Activated CD8-positive, alpha-beta memory T cell treated with anti-CD3 and anti-CD28 coated beads, Interleukin-2, amount 10 ng/mL, durations not matched to agents 7 days and 5 days (primary cell): ENCODE measurements at regions not wholly inside any gene's neighbourhood (a gene's known extent, or its start where the extent isn't known, plus 50 kb on each side); places are given as distances from the start of the nearest gene placed in this dataset.
"Not testable (repeated sequence)": the region's sequence is repeated elsewhere in the genome, so short reads cannot be mapped to it uniquely, and the experiment has no call there.

Experiments
- ATAC-seq: fragments of 150-1000 bp; cut with Tn5 transposase; one replicate; pipeline ENCODE4 v1.10.0; 2021; ENCODE audit warnings: moderate library complexity
- CTCF ChIA-PET: fragments of 350-600 bp; sonication (Branson Sonifier 250); formaldehyde crosslinking; loops from one replicate; lab custom pipeline; 2021; ENCODE audit warnings: antibody characterized with exemption; lab: Charles Lee
- DNase-seq: peaks from one replicate; pipeline ENCODE4 v3.0.0-alpha.2; 2020
- H3K27ac Mint-ChIP-seq: one replicate; pipeline ENCODE4 v1.8.0; 2021; ENCODE audit warnings: mild to moderate bottlenecking, mixed read lengths
- H3K27me3 Mint-ChIP-seq: one replicate; pipeline ENCODE4 v1.8.0; 2021; ENCODE audit warnings: mixed read lengths
- H3K36me3 Mint-ChIP-seq: one replicate; pipeline ENCODE4 v1.8.0; 2021; ENCODE audit warnings: mild to moderate bottlenecking, mixed read lengths
- H3K4me1 Mint-ChIP-seq: one replicate; pipeline ENCODE4 v1.8.0; 2021; ENCODE audit warnings: mixed read lengths
- H3K4me3 Mint-ChIP-seq: one replicate; pipeline ENCODE4 v1.8.0; 2021; ENCODE audit warnings: mild to moderate bottlenecking, moderate library complexity, mixed read lengths
- H3K9me3 Mint-ChIP-seq: one replicate; pipeline ENCODE4 v1.8.0; 2022; ENCODE audit warnings: low read depth, mixed read lengths

GRCh38 chrX:130524476-130525194 lies 122.8 kb downstream of the RBMX2 start:
- ATAC-seq (no peak), DNase-seq (no peak)
- H3K4me1 Mint-ChIP-seq = no peaks in the 10 kb centered on the region
- CTCF ChIA-PET = no interaction called here
- no peak overlapping the region for H3K27ac Mint-ChIP-seq
- H3K4me3 Mint-ChIP-seq = no peak overlapping the region
- peaks cover 3% of the 10 kb centered on the region for H3K27me3 Mint-ChIP-seq
- H3K9me3 Mint-ChIP-seq = no peaks in the 10 kb centered on the region
- H3K36me3 Mint-ChIP-seq = no peaks in the 10 kb centered on the region

- H3K27me3 Mint-ChIP-seq = peaks cover 4% of the 10 kb centered on the region
- H3K27ac Mint-ChIP-seq = no peak overlapping the region
- ATAC-seq (no peak), DNase-seq (no peak)
- CTCF ChIA-PET = no interaction called here
- H3K4me1 Mint-ChIP-seq = no peaks in the 10 kb centered on the region
- H3K4me3 Mint-ChIP-seq = no peak overlapping the region
- no peaks in the 10 kb centered on the region for H3K9me3 Mint-ChIP-seq
- no peaks in the 10 kb centered on the region for H3K36me3 Mint-ChIP-seq
Measured at GRCh38 chrX:130529531-130529930, 127.7 kb downstream of the RBMX2 start.

- no peak overlapping the region for H3K4me3 Mint-ChIP-seq
- CTCF ChIA-PET = no interaction called here
- no peak overlapping the region for H3K27ac Mint-ChIP-seq
- H3K4me1 Mint-ChIP-seq = no peaks in the 10 kb centered on the region
- DNase-seq (no peak), ATAC-seq (no peak)
- peaks cover 8% of the 10 kb centered on the region for H3K27me3 Mint-ChIP-seq
- H3K36me3 Mint-ChIP-seq = no peaks in the 10 kb centered on the region
- no peaks in the 10 kb centered on the region for H3K9me3 Mint-ChIP-seq
Measured at GRCh38 chrX:130531066-130531465, 129.3 kb downstream of the RBMX2 start.

- ATAC-seq (no peak), DNase-seq (peak; percentile 55)
- no peaks in the 10 kb centered on the region for H3K9me3 Mint-ChIP-seq
- CTCF ChIA-PET = interaction anchor here (1.0 to 3.8 kb wide), 2 partner anchors 9 to 377 kb away, joined by 4 to 19 read pairs; no protein-coding TSS in a partner anchor
- H3K4me3 Mint-ChIP-seq = no peak overlapping the region
- H3K27me3 Mint-ChIP-seq = peaks cover 11% of the 10 kb centered on the region
- no peaks in the 10 kb centered on the region for H3K4me1 Mint-ChIP-seq
- no peak overlapping the region for H3K27ac Mint-ChIP-seq
- no peaks in the 10 kb centered on the region for H3K36me3 Mint-ChIP-seq
Measured at GRCh38 chrX:130539721-130540321, 138.0 kb downstream of the RBMX2 start.

GRCh38 chrX:130543603-130544325 lies 142.0 kb downstream of the RBMX2 start:
- DNase-seq = no peak
- no peaks in the 10 kb centered on the region for H3K4me1 Mint-ChIP-seq
- H3K27me3 Mint-ChIP-seq = no peaks in the 10 kb centered on the region
- no peaks in the 10 kb centered on the region for H3K9me3 Mint-ChIP-seq
- H3K4me3 Mint-ChIP-seq = no peak overlapping the region
- no peak overlapping the region for H3K27ac Mint-ChIP-seq
- no peak for ATAC-seq
- CTCF ChIA-PET = no interaction called here
- no peaks in the 10 kb centered on the region for H3K36me3 Mint-ChIP-seq

GRCh38 chrX:130545796-130546195 lies 144.0 kb downstream of the RBMX2 start:
- CTCF ChIA-PET = no interaction called here
- H3K4me3 Mint-ChIP-seq = no peak overlapping the region

GRCh38 chrX:130549382-130549781 lies 147.6 kb downstream of the RBMX2 start:
- not testable (repeated sequence) for H3K4me3 Mint-ChIP-seq, ATAC-seq, H3K36me3 Mint-ChIP-seq, H3K27ac Mint-ChIP-seq, H3K9me3 Mint-ChIP-seq, DNase-seq, H3K4me1 Mint-ChIP-seq
- H3K27me3 Mint-ChIP-seq = peaks cover 22% of the 10 kb centered on the region
- CTCF ChIA-PET = interaction anchor here (0.6 kb wide), 1 partner anchor 26 kb away, joined by 4 read pairs; no protein-coding TSS in a partner anchor

More at GRCh38 chrX:130545796-130546195, 144.0 kb downstream of the RBMX2 start:
- ATAC-seq (no peak), DNase-seq (no peak)
- no peaks in the 10 kb centered on the region for H3K9me3 Mint-ChIP-seq
- no peaks in the 10 kb centered on the region for H3K36me3 Mint-ChIP-seq
- peaks cover 13% of the 10 kb centered on the region for H3K27me3 Mint-ChIP-seq
- no peak overlapping the region for H3K27ac Mint-ChIP-seq
- H3K4me1 Mint-ChIP-seq = no peaks in the 10 kb centered on the region

GRCh38 chrX:130550351-130550750 lies 148.6 kb downstream of the RBMX2 start:
- CTCF ChIA-PET = no interaction called here
- H3K4me3 Mint-ChIP-seq = no peak overlapping the region

GRCh38 chrX:130552444-130553073 lies 150.8 kb downstream of the RBMX2 start:
- no peak overlapping the region for H3K4me3 Mint-ChIP-seq
- no peak for DNase-seq
- H3K4me1 Mint-ChIP-seq = no peaks in the 10 kb centered on the region
- H3K27ac Mint-ChIP-seq = no peak overlapping the region
- no peaks in the 10 kb centered on the region for H3K36me3 Mint-ChIP-seq
- H3K9me3 Mint-ChIP-seq = no peaks in the 10 kb centered on the region
- ATAC-seq = no peak
- CTCF ChIA-PET = no interaction called here
- H3K27me3 Mint-ChIP-seq = peaks cover 32% of the 10 kb centered on the region

More at GRCh38 chrX:130550351-130550750, 148.6 kb downstream of the RBMX2 start:
- no peak overlapping the region for H3K27ac Mint-ChIP-seq
- H3K36me3 Mint-ChIP-seq = no peaks in the 10 kb centered on the region
- ATAC-seq (no peak), DNase-seq (no peak)
- no peaks in the 10 kb centered on the region for H3K9me3 Mint-ChIP-seq
- H3K27me3 Mint-ChIP-seq = peaks cover 24% of the 10 kb centered on the region
- no peaks in the 10 kb centered on the region for H3K4me1 Mint-ChIP-seq

- no peak for ATAC-seq
- Mint-ChIP-seq H3K9me3 (no peaks in the 10 kb centered on the region), H3K4me1 (no peaks in the 10 kb centered on the region), H3K27me3 (peaks cover 26% of the 10 kb centered on the region), H3K4me3 (no peak overlapping the region), H3K27ac (no peak overlapping the region), H3K36me3 (no peaks in the 10 kb centered on the region)
- no peak for DNase-seq
- CTCF ChIA-PET = no interaction called here
Measured at GRCh38 chrX:130555341-130555740, 153.6 kb downstream of the RBMX2 start.

- H3K4me1 Mint-ChIP-seq = no peaks in the 10 kb centered on the region
- CTCF ChIA-PET = no interaction called here
Measured at GRCh38 chrX:130555757-130556156, 154.0 kb downstream of the RBMX2 start.

GRCh38 chrX:130556951-130557350 lies 155.2 kb downstream of the RBMX2 start:
- CTCF ChIA-PET = interaction anchor here (1.1 kb wide), 1 partner anchor 18 kb away, joined by 4 read pairs; no protein-coding TSS in a partner anchor

More at GRCh38 chrX:130555757-130556156, 154.0 kb downstream of the RBMX2 start:
- H3K27me3 Mint-ChIP-seq = peaks cover 22% of the 10 kb centered on the region
- H3K9me3 Mint-ChIP-seq = no peaks in the 10 kb centered on the region
- no peaks in the 10 kb centered on the region for H3K36me3 Mint-ChIP-seq
- ATAC-seq (no peak), DNase-seq (no peak)
- H3K4me3 Mint-ChIP-seq = no peak overlapping the region
- no peak overlapping the region for H3K27ac Mint-ChIP-seq

GRCh38 chrX:130560544-130560943 lies 158.8 kb downstream of the RBMX2 start:
- Mint-ChIP-seq H3K9me3 (no peaks in the 10 kb centered on the region), H3K4me1 (no peaks in the 10 kb centered on the region), H3K36me3 (no peaks in the 10 kb centered on the region), H3K4me3 (no peak overlapping the region), H3K27ac (no peak overlapping the region), H3K27me3 (peaks cover 9% of the 10 kb centered on the region)
- DNase-seq (no peak), ATAC-seq (no peak)
- CTCF ChIA-PET = no interaction called here

More at GRCh38 chrX:130556951-130557350, 155.2 kb downstream of the RBMX2 start:
- no peak overlapping the region for H3K27ac Mint-ChIP-seq
- no peaks in the 10 kb centered on the region for H3K4me1 Mint-ChIP-seq
- DNase-seq (no peak), ATAC-seq (no peak)
- H3K27me3 Mint-ChIP-seq = peaks cover 12% of the 10 kb centered on the region
- H3K4me3 Mint-ChIP-seq = no peak overlapping the region
- H3K36me3 Mint-ChIP-seq = no peaks in the 10 kb centered on the region
- H3K9me3 Mint-ChIP-seq = no peaks in the 10 kb centered on the region
